NCI-H1092 treated with DMSO at 0.1 percent for 48 hours (cell line): ENCODE measurements at regions not wholly inside any gene's neighbourhood (a gene's known extent, or its start where the extent isn't known, plus 50 kb on each side); places are given as distances from the start of the nearest gene placed in this dataset.

ENCODE experiments used
- DNase-seq: peaks from one replicate; lab custom pipeline; 2025; lab: John Stamatoyannopoulos, UW

DNA sequence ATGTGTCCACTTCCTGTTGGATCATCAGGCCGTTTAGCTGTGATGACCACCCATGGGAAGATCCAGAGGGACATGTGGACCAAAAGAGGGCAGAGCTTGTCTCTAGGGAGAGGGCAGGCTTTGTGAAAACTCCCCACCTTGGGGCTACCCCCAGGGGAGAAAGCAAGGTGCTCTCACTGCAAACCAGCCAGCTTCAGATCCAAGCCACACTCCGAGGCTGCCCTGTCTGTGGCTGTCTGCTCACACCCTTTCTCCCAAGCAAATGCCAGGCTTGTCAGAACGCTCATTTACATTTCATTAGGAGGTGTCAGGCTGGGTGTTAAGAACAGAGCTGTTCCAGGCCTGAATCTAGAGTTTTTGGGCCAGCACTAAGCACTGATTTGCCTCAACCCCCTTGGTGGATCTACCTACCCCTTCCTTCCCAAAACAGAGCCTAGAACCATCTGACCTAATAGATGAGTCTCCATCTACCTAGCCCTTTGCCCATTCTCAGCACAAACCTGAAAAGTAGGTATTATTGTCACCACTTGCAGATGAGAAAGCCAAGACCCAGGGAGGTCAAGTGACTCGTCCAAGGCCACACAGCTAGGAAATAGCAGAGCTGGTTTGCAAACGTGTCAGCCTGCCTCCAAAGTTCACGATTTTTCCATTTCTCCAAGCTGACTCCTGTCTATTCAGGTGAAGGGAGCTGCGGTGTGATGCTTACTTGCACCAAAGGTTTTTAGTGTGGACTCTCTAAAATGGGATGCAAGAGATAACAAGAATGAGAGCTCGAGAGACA lies 130.9 kb downstream of the EMX2 start:
- no peak for DNase-seq

DNA sequence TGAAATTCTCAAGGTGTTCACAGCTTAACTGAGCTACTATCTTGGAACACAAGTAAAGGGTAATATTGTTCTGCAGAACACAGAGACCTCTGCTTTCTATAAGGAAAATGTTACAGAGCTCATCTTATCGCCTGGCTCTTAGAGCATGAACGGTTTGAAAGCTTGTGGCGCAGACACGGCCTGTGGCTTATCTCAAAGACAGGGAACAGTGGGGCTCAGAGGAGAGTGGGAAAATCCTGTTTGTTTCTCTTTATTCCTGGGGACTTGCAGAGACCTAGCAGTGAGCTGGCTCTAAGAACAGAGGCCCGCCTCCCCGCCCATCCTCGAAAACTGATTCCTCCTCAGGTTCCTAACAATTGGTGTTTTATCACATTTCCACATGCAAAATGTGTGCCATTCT lies 131.7 kb downstream of the EMX2 start:
- no peak for DNase-seq

DNA sequence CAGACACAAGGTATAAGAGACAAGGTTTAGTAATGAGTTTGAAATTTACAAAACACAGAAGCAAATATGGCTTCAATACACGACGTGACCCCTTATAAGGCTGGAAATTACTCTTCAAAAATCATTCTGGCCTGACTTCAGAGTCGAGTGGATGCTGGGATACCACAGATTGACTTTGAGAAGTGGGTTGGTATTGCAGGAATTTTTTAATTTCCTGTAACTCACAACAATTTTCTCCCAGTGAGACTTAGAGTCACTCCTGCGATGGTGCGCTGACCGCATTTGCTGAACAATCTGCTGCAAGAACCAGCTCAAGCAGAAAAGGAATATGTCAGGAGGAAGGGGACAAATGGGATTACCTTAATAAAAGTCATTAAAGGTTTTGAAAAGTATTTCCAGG lies 132.1 kb downstream of the EMX2 start:
- no peak for DNase-seq

DNA sequence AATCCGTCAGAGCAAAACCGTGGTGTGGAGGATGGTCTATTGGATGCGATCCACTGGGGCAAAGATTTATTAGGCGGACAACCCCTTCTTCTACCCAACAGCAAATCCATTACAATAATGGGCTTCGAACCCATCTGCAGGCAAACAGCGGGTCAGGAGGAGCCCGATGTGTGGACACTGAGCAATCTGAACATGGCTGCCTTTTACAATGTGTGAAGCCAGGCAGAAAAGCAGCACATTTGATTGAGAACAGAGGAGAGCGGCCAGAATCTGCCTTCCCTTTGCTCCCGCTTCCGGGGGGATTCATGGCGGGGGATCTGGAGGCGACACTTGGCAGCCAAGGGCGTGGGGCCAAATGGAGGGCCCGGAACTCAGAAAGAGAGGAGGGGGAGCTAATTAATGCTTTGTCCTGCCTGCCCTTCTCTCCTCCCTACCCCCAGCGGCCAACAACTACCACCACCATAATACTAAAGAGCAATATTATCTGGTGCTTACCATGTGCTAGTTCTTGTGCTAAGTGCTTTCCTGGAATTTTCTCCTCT lies 133.0 kb downstream of the EMX2 start:
- no peak for DNase-seq

DNA sequence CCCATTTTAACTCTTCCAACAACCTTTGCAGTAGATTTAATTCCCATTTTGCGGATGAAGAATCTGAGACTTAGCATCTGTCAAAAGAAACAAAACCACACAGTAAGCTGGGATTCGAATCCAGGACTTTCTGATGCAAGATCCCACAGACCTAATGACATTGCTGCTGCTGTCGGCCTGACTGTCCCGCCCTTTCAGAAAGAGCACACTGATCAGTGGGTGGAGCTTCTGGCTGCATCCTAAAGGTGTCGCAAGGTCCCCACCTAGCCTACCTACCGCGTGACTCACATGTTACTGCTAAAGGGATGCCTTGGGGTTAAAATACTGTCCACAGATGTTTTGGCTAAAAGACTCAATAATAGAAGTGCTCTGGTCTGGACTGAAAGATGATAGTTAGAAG lies 134.7 kb downstream of the EMX2 start:
- no peak for DNase-seq

DNA sequence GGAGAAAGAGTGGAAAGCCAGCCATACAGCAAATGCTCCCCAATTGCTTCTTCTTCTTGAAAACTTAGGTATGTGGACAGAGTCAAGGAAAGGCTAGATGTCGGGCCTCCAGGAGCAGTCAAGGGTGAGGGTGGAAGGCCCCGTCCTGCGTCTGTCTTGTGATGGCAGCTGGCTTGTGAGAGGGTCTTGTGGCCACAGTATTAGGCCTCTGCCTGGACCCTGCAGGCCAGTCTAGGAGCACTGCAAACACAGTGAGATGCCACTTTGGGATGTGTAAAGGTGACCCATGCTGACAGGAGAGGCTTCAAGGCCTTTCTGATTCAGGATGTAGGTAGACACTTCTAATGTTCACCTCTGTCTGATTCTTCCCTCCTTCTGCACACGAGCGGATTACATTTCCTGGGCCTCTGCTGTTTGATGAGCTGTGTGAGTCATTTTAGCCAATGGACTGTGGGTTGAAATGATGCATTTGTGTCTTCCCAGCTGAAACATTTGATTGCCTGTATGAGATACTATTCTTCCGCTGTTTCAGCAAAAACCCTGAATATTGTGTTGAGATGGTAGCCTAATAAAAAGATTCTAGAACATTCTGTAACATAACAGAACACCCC lies 135.4 kb downstream of the EMX2 start:
- no peak for DNase-seq

DNA sequence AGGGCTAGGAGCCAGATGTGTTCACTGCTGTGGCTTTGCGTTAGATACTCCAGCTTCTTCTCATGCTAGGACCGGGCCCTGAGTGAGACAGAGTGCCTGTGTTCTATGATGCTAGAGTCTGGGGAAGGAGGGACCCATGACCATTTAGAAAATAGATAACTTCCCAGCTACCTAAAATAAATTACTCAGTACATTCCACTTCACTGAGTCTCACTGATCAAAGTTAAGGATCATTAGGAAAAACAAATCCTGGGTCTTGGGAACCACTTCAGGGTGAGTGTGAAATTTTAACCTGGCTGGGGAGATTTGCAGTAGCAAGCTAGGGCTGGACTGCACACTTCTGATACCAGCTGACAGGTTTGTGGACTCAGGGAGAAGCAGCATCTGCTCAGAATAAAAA lies 138.1 kb downstream of the EMX2 start:
- no peak for DNase-seq

DNA sequence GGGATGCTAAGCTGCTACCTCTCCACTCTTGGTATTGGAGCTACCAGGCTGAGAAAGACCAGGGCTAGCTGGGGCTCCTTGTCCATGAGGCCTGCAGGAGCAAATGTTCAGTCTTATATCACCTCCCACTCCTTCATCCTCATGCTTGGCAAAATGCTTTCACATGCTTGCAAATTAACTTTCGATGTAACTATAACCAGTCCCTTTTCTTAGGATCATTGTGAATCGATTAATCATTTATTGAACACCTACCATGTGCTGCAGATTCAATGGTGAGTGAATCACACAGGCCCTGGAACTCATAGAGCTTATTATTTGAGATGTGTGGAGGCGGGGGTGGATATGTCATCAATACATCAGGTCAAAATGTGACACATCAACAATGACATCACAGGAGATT lies 138.6 kb downstream of the EMX2 start:
- no peak for DNase-seq

DNA sequence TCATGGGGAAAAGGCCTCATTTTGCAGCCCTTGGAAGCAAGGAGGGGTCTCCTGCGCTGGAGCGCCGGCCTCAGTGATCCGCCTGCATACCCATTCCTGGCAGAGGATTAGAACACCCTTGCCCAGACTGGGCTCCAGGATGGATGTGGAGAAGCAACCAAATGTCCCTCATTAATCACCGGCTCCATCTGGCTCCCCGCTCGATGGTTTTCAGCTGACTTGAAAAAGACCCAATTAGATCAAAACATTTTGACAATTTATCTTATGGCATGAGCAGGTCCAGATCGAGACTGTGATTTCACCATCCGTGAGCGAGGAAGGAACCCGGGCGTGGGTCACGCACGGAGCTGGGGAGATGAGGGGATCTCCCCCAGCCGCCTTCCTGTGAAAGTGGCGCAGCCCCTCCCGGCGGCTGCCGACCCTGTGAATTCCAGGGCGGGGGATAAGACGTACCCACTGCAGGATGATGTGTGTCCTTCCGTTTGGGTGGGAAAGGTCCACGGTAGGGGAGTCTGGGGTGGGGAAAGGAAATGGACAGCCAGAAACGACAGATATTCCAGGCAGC lies 141.6 kb downstream of the EMX2 start:
- DNase-seq = no peak

DNA sequence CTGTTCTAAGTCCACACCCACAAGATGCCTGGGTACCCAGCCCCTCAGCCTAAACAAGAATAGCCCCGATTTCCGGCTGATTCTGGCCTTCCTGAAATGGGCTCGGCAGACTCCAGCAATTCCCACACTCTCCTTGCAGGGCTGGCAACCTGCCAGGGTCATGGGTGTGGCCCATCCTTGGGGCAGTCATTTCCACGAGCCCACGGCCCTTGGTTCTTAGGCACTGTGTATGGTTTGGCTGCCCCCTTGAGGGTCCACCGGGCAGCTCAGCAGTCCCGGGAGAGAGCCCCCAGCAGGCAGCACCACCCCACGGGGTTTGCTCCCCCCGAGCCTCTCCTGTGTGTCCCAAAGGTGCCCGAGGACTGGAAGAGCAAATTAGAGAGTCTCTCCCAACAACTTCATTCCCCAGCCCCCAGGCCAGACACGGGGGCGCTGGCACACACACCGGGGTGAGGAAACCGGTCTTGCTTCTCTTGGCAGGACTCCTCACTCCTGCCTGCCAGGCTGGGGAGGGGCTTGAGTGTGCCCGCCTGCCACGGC lies 142.2 kb downstream of the EMX2 start:
- no peak for DNase-seq

DNA sequence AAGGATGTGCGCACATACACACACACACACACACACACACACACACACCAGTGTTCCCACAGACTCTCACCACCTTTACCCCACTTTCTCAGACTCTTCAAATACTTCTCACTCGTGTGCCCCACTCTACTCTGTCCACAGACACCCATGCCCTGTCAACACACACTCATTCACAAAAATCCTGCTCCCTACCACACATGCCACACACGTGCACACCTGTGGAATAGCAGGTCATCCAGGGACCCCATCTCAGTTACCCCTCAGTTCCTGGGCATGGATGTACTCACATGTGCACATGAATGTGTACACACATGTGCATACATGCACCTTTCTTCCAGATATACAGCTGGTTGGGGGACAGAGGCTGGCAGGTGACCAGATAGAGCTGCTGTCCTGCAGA lies 142.9 kb downstream of the EMX2 start:
- no peak for DNase-seq

DNA sequence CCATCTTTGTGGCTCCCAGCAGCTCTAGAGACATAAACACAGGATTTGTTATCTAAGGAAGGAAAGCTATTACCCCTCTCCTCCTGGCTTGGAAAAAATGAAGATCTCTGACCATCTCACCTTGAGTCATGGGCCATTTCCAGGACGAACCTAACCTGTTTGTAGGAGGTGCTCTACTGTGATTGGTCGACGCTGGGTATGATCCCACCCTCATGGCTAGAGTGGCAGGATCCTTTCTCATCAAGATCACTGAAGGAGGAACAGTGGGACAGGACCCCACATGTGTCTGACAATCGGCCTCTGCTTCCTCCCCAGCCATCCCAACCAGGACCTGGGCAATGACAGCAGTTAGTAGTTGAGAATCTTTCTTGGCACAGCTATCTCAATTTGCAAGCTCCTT lies 144.1 kb downstream of the EMX2 start:
- DNase-seq = no peak

DNA sequence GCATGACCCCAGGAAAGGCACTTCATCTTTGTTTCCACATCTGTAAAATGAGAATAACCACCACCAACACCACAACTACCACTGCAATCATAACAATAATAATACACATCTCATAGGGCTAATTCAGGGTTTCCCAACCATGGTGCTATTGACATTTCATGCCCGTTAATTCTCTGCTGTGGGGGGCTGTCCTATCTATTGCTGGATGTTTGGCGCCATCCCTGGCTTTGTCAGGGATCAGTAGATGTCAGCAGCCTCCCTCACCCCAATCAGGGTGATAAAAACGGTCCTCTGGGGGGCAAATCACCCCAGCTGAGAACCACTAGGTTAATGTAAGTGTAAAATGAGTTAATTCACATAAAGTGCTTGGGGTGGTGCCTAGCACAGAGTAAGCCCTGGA lies 145.8 kb downstream of the EMX2 start:
- no peak for DNase-seq

DNA sequence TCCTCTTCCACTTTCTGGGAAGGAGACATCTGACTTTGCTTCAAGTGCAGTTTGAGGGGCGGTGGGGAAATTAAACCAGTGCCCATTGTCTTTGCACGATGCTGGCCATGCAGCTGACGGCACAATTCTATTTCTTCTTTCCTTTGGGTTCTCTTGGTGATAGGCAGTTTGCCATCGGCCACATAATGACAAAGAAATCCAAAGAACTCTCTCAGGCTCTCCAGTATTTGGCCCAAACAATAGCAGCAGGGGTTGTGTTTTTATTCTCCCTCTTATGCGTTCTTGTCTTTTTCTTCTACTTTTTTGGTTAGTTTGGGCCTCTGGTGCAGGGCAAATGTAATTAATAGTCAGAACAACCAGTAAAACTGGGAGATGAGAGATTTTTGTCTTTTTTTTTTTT lies 147.0 kb downstream of the EMX2 start:
- no peak for DNase-seq

DNA sequence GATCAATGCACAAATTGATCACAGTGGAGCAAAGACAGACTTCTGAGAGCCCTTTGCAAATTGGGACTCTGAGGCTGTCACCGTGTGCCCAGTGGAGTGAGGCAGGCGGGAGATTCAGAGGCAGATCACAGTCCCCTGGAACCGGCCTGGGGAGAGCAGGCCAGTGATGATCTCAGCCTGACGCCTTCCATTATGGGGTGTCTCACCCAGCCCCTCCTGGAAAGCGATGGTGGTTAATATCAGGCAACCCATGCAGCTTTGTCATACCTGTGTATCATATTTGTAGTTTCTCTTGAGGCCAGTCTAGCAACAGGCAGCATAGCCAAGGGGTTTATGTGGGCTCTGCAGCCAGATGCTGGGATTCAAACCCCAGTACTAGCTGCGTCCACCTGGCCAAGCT lies 147.8 kb downstream of the EMX2 start:
- no peak for DNase-seq

DNA sequence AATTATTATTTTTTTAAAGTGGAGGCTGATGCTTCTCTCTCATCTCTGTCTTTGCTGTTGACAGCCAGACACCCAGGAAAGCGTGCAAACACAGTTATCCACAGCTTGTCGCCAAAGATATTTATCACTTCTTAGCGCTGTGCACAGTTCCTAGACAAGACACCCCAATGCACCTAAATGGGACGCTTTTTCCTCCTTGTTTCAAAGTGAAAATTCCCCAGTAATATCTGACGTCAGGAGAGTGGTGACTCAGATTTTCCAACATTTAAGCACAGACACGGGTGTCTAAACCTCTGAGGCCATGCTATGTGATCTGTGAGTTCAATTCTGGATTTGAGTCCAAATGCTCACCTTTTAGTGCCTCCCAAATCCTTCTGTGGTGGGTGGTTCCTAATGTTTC lies 151.6 kb downstream of the EMX2 start:
- no peak for DNase-seq

DNA sequence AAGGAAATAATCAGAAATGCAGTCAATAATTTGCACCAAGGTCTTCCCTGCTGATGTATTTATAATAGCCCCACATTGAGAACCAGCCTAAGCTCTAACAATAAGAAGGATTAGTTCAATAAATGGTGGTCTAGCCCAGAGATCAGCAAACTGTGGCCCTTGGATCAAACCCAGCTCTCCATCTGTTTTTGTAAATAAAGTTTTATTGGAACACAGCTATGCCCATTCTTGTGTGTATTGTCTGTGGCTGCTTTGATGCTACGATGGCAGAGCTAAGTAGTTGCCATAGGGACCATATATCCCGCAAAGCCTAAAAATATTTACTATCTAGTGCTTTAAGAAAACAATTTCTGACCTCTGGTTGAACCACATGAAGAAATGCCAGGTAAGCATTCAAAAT lies 154.9 kb downstream of the EMX2 start:
- DNase-seq = no peak

DNA sequence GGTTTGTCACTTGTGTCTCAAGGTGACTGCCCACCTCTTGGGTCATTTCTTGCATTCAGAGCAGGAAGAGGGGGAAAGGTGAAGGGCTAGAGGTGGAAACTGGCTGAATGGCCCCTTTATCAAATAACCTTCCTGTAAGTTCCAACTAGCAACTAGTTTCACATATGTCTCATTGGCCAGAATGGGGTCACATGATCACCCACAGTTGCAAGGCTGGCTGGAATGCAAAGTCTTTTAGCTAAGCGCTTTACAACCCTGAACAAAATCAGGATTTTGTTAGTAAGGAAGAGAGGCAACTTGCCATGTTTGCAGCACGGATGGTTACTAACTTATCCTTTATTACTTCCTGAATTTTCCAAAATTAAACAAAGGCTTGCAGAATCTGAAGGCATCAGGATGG lies 156.3 kb downstream of the EMX2 start:
- DNase-seq = no peak

DNA sequence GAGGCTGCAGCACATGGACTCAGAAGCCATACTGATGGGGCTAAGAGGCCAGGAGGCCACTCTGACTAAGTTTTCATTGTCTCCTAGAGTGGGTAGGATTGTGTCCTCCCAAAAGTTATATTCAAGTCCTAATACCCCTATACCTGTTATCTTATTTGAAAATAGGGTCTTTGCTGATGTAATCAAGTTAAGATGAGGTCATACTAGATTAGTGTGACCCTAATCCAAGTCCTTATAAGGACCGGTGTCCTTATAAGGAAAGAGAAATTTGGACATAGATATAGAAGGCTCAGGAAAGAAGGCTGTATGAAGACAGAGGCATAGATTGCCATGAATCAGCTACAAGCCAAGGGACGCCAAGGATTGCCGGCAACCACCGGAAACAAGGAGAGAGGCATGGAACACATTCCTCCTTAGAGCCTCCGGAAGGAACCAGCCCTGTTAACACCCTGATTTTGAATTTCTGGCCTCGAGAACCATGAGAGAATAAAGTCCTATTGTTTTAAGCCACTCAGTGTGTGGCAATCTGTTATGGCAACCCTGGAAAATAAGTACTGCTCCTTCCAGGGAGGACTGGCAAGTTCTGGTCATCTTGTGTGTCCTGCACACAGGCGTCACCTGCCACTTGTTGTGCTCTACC lies 157.0 kb downstream of the EMX2 start:
- DNase-seq = no peak

DNA sequence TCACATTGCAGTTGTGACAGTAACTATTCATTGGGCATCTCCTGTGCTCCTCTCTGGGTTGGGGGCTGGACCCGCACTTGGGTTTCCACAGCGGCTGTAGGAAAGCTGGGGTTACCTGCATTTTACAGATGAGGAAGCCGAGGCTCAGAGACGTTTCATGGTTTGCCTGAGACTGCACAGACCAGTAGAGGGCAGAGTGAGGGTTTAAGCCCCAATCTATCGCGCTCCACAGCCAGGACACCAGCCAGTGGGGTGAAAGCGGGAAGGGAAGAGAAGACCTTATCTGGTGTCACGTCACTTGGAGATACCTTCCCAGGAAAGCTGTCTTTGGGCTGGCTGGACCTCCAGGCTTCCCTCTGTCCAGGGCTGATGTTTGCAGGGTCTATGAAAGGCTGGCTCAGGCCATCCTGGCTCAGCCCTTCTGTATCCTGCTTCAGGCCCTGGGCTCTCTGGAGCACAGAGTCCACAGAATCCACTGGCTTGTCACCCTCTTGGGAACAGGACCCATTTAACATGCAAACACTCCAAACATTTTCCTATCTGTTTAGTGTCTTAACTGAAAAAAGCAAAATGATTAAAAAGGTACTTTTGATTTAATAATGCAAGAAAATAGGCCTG lies 167.7 kb downstream of the EMX2 start:
- DNase-seq = no peak

DNA sequence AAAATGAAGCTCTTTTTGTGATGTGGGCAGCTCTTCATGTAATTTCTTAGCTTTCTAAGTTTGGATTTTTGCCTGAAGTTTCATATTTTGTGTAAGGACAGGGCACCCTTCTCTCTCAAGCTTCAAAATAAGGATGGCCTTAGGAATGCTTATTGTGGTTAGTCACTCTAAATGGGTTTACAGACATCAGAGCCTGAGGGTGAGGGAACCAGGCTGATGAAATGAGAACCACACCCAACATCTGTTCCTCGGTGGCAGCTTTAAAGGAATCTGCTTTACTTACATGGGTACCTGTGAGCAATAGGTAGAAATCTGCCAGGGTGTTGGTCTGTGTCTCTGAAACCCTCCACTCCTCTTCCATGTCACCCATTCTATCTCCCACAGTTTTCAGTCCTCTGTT lies 174.3 kb downstream of the EMX2 start:
- DNase-seq = no peak
